ENCODE measurements at regions not wholly inside any gene's neighbourhood (a gene's known extent, or its start where the extent isn't known, plus 50 kb on each side); places are given as distances from the start of the nearest gene placed in this dataset.
"Not testable (repeated sequence)": the region's sequence is repeated elsewhere in the genome, so short reads cannot be mapped to it uniquely, and the experiment has no call there.

- DNase-seq (ENCODE audit: low read depth), result peak; percentile 1
These were observed 138.9 kb upstream of the CES5A start for GRCh38 chr16:56013962-56014552.

- no peak for DNase-seq (ENCODE audit: low read depth)
These were observed 137.3 kb upstream of the CES5A start for GRCh38 chr16:56012482-56012811.

- no peak for DNase-seq (ENCODE audit: low read depth)
These were observed 136.8 kb upstream of the CES5A start for GRCh38 chr16:56011808-56012481.

- no peak for DNase-seq (ENCODE audit: low read depth)
These were observed 130.8 kb upstream of the CES5A start for GRCh38 chr16:56005958-56006357.

GRCh38 chr16:55999683-56000082, 124.5 kb upstream of the CES5A start:
- DNase-seq (ENCODE audit: low read depth), result no peak

- DNase-seq (ENCODE audit: low read depth), result no peak
These were observed 117.9 kb upstream of the CES5A start for GRCh38 chr16:55993088-55993487.

- no peak for DNase-seq (ENCODE audit: low read depth)
These were observed 117.4 kb upstream of the CES5A start for GRCh38 chr16:55992551-55992950.

GRCh38 chr16:55991843-55992242, 116.7 kb upstream of the CES5A start:
- no peak for DNase-seq (ENCODE audit: low read depth)

GRCh38 chr16:55989569-55989907, 114.4 kb upstream of the CES5A start:
- no peak for DNase-seq (ENCODE audit: low read depth)

- not testable (repeated sequence) for DNase-seq (ENCODE audit: low read depth)
These were observed 113.8 kb upstream of the CES5A start for GRCh38 chr16:55988850-55989568.

GRCh38 chr16:55988013-55988412, 112.8 kb upstream of the CES5A start:
- no peak for DNase-seq (ENCODE audit: low read depth)

- no peak for DNase-seq (ENCODE audit: low read depth)
These were observed 107.4 kb upstream of the CES5A start for GRCh38 chr16:55982597-55982996.

GRCh38 chr16:55981557-55981956, 106.4 kb upstream of the CES5A start:
- DNase-seq (ENCODE audit: low read depth), result no peak

- DNase-seq (ENCODE audit: low read depth), result no peak
These were observed 101.6 kb upstream of the CES5A start for GRCh38 chr16:55976815-55977214.

GRCh38 chr16:55971447-55971846, 96.3 kb upstream of the CES5A start:
- DNase-seq (ENCODE audit: low read depth), result no peak

GRCh38 chr16:55968221-55968620, 93.0 kb upstream of the CES5A start:
- DNase-seq (ENCODE audit: low read depth), result no peak

GRCh38 chr16:55964923-55965475, 89.8 kb upstream of the CES5A start:
- no peak for DNase-seq (ENCODE audit: low read depth)

- no peak for DNase-seq (ENCODE audit: low read depth)
These were observed 80.7 kb upstream of the CES5A start for GRCh38 chr16:55955845-55956244.

GRCh38 chr16:55955424-55955823, 80.3 kb upstream of the CES5A start:
- DNase-seq (ENCODE audit: low read depth), result no peak

- DNase-seq (ENCODE audit: low read depth), result no peak
These were observed 79.7 kb upstream of the CES5A start for GRCh38 chr16:55954906-55955305.

- no peak for DNase-seq (ENCODE audit: low read depth)
These were observed 74.3 kb upstream of the CES5A start for GRCh38 chr16:55949518-55949917.

- no peak for DNase-seq (ENCODE audit: low read depth)
These were observed 73.1 kb upstream of the CES5A start for GRCh38 chr16:55948230-55948629.

GRCh38 chr16:55947366-55947765, 72.2 kb upstream of the CES5A start:
- DNase-seq (ENCODE audit: low read depth), result no peak
